Spleen (tissue), 11 donors: ENCODE measurements at regions not wholly inside any gene's neighbourhood (a gene's known extent, or its start where the extent isn't known, plus 50 kb on each side); places are given as distances from the start of the nearest gene placed in this dataset.

Experiments
- DNase-seq: peaks from one replicate; pipeline ENCODE4 v3.0.0-alpha.2; 2020
- H3K27ac ChIP-seq, 8 donors: fragments of 200-600 bp; sonication (generic) in 7 of 8; 1 replicate in 4 of 8; 2 replicates in 4 of 8; pipeline versions ENCODE4 v1.5.0 to v1.8.0; 2016 to 2021; ENCODE audit warnings: inconsistent platforms in 4 of 8, mild to moderate bottlenecking in 4 of 8, moderate library complexity in 1 of 8
- H3K27me3 ChIP-seq, 7 donors: fragments of 200-600 bp; sonication (generic) in 6 of 7; replicated peaks in 1 of 7; 1 replicate in 4 of 7; 2 replicates in 3 of 7; pipeline versions ENCODE4 v1.5.0 to v1.8.0; 2016 to 2021; ENCODE audit warnings: inconsistent platforms in 3 of 7, mild to moderate bottlenecking in 1 of 7
- H3K36me3 ChIP-seq, 6 donors: fragments of 200-600 bp; sonication (generic) in 5 of 6; 1 replicate in 4 of 6; 2 replicates in 2 of 6; pipeline versions ENCODE4 v1.5.0 to v1.8.0; 2016 to 2021; ENCODE audit warnings: inconsistent platforms in 2 of 6
- H3K4me1 ChIP-seq, 6 donors: fragments of 200-600 bp; sonication (generic) in 5 of 6; 1 replicate in 3 of 6; 2 replicates in 3 of 6; pipeline versions ENCODE4 v1.5.0 to v1.8.0; 2016 to 2021; ENCODE audit warnings: inconsistent platforms in 3 of 6
- H3K4me3 ChIP-seq, 8 donors: fragments of 200-600 bp; sonication (generic) in 7 of 8; 1 replicate in 4 of 8; 2 replicates in 4 of 8; pipeline versions ENCODE4 v1.5.0 to v1.8.0; 2016 to 2021; ENCODE audit warnings: inconsistent platforms in 4 of 8, mild to moderate bottlenecking in 4 of 8, moderate library complexity in 2 of 8
- H3K9me3 ChIP-seq, 8 donors: fragments of 200-600 bp; sonication (generic) in 7 of 8; 1 replicate in 4 of 8; 2 replicates in 4 of 8; pipeline versions ENCODE4 v1.5.0 to v1.8.0; 2016 to 2021; ENCODE audit warnings: inconsistent platforms in 4 of 8
- POLR2A ChIP-seq, 3 donors: fragments of 450-650 bp; IDR thresholded peaks; one replicate each; pipeline ENCODE4 v1.5.1; 2017; ENCODE audit warnings: antibody characterized with exemption in 3 of 3, mild to moderate bottlenecking in 1 of 3
- POLR2AphosphoS5 ChIP-seq, 3 donors: sonication (generic); formaldehyde crosslinking; IDR thresholded peaks; one replicate each; pipeline ENCODE4 v1.5.1; 2017; ENCODE audit warnings: antibody characterized with exemption in 3 of 3
- WGBS, 5 donors: extraction: QIAGEN DNeasy Blood & Tissue Kit in 3 of 5; methylation state at CpG; one replicate each; pipeline versions ENCODE4 v1.1.5 to v1.1.7; 2013 to 2018; 5-methylcytosine and 5-hydroxymethylcytosine counted together
- intact Hi-C: fragments of 100-400 bp; cut with DNase I; formaldehyde crosslinking; loops from one replicate; pipeline ENCODE4 v1.15.0; 2023; ENCODE audit warnings: low total_unique reads
- TF ChIP-seq, protein P1 (sequence below), 11 experiments: fragments of 200-600 bp in 7 of 11; fragments of 450-650 bp in 4 of 11; sonication (generic) in 4 of 11; IDR thresholded peaks in 8 of 11; conservative IDR thresholded peaks in 3 of 11; 1 replicate in 7 of 11; 2 replicates in 4 of 11; pipeline versions ENCODE4 v1.4.0 to v1.8.0; 2016 to 2021; ENCODE audit warnings: antibody characterized with exemption in 11 of 11, inconsistent platforms in 4 of 11, mild to moderate bottlenecking in 1 of 11
- donor health status: healthy with polysubstance abuse.
- donor health status: DM: no; HTN: no; CAD: no; lungs with moderate emphysema.
- donor health status: DM: no; HTN: no; CAD: no.
- donor health status: Bipolar disorder and iron deficiency.
- donor health status: healthy.
- donor health status: DM: no; HTN: no; CAD: no.
- donor health status: DM: yes; HTN: yes; CAD: no.

DNA sequence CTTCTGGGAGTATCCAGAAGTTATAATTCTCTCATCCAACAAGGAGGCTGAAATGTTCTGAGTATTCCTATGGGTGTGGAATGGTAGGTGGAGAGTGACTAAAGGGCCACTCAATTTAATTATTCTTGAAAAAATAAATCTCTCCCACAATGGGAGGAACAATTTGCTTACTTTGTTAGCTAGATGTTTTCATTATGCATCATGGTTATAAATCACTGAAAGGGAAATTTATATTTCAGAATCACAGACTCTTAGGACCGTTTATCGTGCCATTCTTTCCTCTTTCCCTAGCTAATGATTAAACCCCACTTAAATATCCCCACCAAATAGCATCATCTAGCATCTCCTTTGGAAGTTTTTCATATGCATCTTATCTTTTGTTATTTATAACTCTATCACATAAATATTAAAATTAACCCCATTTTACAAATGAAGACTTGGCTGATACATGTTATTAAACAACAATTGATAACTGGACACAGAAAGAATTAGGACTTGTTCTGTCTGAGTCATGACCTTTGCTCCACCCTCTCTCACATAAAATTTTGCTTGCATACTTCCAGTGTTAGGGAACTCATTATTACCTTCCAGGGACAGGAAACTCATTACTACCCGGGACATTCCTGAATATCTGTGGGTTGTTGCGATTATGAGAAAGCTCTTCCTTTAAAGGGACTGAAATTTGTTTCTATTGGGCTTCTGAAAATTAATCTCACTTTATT, 94.9 kb upstream of the NMUR2 start:
- intact Hi-C loops = loop anchor here (10.0 kb wide), 1 partner anchor 675 kb away; no protein-coding TSS in a partner anchor
- WGBS, 5 donors = 51 to 81% (median 59%) methylated on average over 4 of the region's 4 CpGs

DNA sequence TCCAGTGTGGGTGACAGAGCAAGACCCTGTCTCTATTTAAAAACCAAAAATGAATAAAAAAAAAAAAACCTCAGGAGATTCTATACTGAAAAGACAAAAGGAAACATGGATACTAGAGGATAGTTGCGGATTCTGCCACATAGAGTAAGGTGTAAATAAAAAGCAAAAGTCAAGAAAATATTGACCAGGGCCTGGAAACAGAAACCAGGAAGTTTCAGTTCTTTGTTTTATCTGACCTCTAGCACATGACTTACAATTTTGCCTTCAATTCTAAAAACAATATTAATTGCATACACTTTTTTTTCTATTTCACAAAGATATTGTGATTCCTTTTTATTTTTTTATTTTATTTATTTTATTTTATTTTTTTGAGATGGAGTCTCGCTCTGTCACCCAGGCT, 96.2 kb upstream of the NMUR2 start:
- TF ChIP-seq POLR2A (IDR thresholded peaks at IDR 0.05) (no peak), POLR2AphosphoS5 (IDR thresholded peaks at IDR 0.05) (no peak)
- TF ChIP-seq, protein P1, sequence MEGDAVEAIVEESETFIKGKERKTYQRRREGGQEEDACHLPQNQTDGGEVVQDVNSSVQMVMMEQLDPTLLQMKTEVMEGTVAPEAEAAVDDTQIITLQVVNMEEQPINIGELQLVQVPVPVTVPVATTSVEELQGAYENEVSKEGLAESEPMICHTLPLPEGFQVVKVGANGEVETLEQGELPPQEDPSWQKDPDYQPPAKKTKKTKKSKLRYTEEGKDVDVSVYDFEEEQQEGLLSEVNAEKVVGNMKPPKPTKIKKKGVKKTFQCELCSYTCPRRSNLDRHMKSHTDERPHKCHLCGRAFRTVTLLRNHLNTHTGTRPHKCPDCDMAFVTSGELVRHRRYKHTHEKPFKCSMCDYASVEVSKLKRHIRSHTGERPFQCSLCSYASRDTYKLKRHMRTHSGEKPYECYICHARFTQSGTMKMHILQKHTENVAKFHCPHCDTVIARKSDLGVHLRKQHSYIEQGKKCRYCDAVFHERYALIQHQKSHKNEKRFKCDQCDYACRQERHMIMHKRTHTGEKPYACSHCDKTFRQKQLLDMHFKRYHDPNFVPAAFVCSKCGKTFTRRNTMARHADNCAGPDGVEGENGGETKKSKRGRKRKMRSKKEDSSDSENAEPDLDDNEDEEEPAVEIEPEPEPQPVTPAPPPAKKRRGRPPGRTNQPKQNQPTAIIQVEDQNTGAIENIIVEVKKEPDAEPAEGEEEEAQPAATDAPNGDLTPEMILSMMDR (IDR thresholded peaks at IDR 0.05 in 8 of 11, conservative IDR thresholded peaks at IDR 0.05 in 3 of 11) = no peak
- intact Hi-C loops = loop anchor here (10.0 kb wide), 1 partner anchor 676 kb away; no protein-coding TSS in a partner anchor
- 78 to 92% (median 85%) methylated on average over 2 of the region's 2 CpGs for whole genome bisulfite sequencing, 5 donors

More for the DNA sequence above, 94.9 kb upstream of the NMUR2 start:
- H3K27me3 ChIP-seq = no peaks in the 10 kb centered on the region
- no peak for DNase-seq
- H3K9me3 ChIP-seq = no peaks in the 10 kb centered on the region
- no peak overlapping the region for H3K27ac ChIP-seq
- no peak overlapping the region for H3K4me3 ChIP-seq
- H3K4me1 ChIP-seq = no peaks in the 10 kb centered on the region
- no peaks in the 10 kb centered on the region for H3K36me3 ChIP-seq
- TF ChIP-seq POLR2AphosphoS5 (IDR thresholded peaks at IDR 0.05) (no peak), POLR2A (IDR thresholded peaks at IDR 0.05) (no peak)
- TF ChIP-seq, protein P1 (IDR thresholded peaks at IDR 0.05 in 8 of 11, conservative IDR thresholded peaks at IDR 0.05 in 3 of 11) = no peak

DNA sequence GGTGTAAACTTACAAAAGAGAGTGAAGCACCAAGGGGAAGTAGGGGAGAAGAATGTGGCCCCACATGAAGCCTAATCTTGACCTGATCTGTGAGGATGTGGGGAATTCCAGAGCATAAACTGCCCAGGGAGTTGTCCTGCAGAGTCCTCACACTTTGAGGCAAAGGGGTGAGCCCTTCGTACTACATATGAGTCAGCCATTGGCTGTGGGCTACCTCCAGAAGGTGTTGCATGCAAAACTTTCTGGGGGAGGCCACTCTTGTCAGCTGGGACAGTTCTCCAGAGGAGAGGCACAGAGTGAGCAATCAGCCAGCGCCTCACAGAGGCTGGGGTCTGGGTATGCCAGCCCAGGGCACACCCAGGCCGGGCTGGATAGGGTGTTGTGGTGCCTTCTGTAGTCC, 98.1 kb upstream of the NMUR2 start:
- Histone ChIP-seq H3K4me3 (no peak overlapping the region), H3K4me1 (no peaks in the 10 kb centered on the region), H3K27ac (no peak overlapping the region), H3K9me3 (no peaks in the 10 kb centered on the region), H3K27me3 (no peaks in the 10 kb centered on the region), H3K36me3 (no peaks in the 10 kb centered on the region)
- DNase-seq = no peak
- intact Hi-C loops = loop anchor here (10.0 kb wide), 1 partner anchor 678 kb away; no protein-coding TSS in a partner anchor
- WGBS, 5 donors = 72 to 92% (median 81%) methylated on average over 3 of the region's 3 CpGs
- no peak for TF ChIP-seq POLR2A (IDR thresholded peaks at IDR 0.05)
- TF ChIP-seq POLR2AphosphoS5 (IDR thresholded peaks at IDR 0.05) = no peak
- TF ChIP-seq, protein P1 (IDR thresholded peaks at IDR 0.05 in 8 of 11, conservative IDR thresholded peaks at IDR 0.05 in 3 of 11) = no peak

More for the DNA sequence above, 96.2 kb upstream of the NMUR2 start:
- H3K36me3 ChIP-seq = no peaks in the 10 kb centered on the region
- H3K9me3 ChIP-seq = no peaks in the 10 kb centered on the region
- no peak for DNase-seq
- no peaks in the 10 kb centered on the region for H3K27me3 ChIP-seq
- H3K27ac ChIP-seq = peak overlapping the region in 1 of 8 donors; percentile 40
- H3K4me3 ChIP-seq = no peak overlapping the region
- H3K4me1 ChIP-seq = no peaks in the 10 kb centered on the region

DNA sequence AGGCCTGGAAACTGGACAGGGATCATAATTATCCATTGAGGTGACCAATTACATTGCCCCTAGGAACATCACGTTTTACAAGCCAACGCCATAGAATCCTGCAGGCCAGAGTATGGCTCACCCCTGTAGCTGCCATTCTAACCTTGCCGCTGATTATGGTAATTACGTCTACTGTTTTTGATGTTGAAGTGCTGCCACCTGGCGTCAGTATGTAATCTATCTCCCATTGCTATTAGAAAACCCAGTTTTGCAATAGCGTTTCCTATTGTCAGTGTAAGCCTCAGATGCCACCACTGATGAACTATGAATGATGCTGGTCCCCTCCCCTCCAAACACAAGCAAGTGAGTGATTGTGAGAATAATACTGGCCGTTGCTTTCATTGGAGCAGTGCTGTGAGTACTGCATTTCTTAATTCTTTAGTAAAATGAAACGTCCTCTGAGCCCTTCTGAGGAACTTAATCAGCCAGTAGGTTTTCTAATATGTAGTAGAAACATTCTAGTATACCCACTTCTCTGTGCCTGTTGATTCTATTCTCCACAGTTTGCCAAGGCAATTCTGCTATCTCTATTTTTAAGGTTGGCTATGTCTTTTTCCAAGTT, 100.5 kb upstream of the NMUR2 start:
- Histone ChIP-seq H3K36me3 (no peaks in the 10 kb centered on the region), H3K4me1 (no peaks in the 10 kb centered on the region), H3K27me3 (no peaks in the 10 kb centered on the region), H3K4me3 (no peak overlapping the region), H3K27ac (no peak overlapping the region), H3K9me3 (no peaks in the 10 kb centered on the region)
- no peak for DNase-seq
- intact Hi-C loops = loop anchor here (10.0 kb wide), 1 partner anchor 681 kb away; no protein-coding TSS in a partner anchor
- no peak for TF ChIP-seq POLR2A (IDR thresholded peaks at IDR 0.05)
- TF ChIP-seq, protein P1 (IDR thresholded peaks at IDR 0.05 in 8 of 11, conservative IDR thresholded peaks at IDR 0.05 in 3 of 11) = peak in 9 of 11 experiments; percentile 25 to 69 (median 54)
- WGBS, 5 donors = 10 to 23% (median 14%) methylated on average over 8 of the region's 8 CpGs
